ENCODE measurements at regions not wholly inside any gene's neighbourhood (a gene's known extent, or its start where the extent isn't known, plus 50 kb on each side); places are given as distances from the start of the nearest gene placed in this dataset.

GRCh38 chr6:134698228-134698627, 251.7 kb downstream of the ALDH8A1 start:
- ATAC-seq (no peak), FAIRE-seq (no peak), DNase-seq (no peak)
- Histone ChIP-seq H3K4me3 (no peak overlapping the region), H3K9me3 (no peaks in the 10 kb centered on the region), H3K36me3 (no peaks in the 10 kb centered on the region), H3K4me1 (no peaks in the 10 kb centered on the region), H3K27me3 (no peaks in the 10 kb centered on the region), H3K27ac (no peak overlapping the region)
- TF ChIP-seq CTCF (IDR thresholded peaks at IDR 0.05): no peak
- intact Hi-C loops (cut with DNase I): no loop called here
- 88 to 98% methylated on average over 1 of the region's 1 CpG for WGBS, 2 donors

GRCh38 chr6:134692008-134692407, 257.9 kb downstream of the ALDH8A1 start:
- 90 to 93% methylated on average over 3 of the region's 3 CpGs for WGBS, 2 donors
- intact Hi-C loops (cut with DNase I): no loop called here
- DNase-seq: no peak
- no peak for ATAC-seq
- Histone ChIP-seq H3K9me3 (no peaks in the 10 kb centered on the region), H3K4me3 (no peak overlapping the region), H3K4me1 (no peaks in the 10 kb centered on the region), H3K36me3 (no peaks in the 10 kb centered on the region), H3K27me3 (no peaks in the 10 kb centered on the region), H3K27ac (no peak overlapping the region)
- TF ChIP-seq CTCF (IDR thresholded peaks at IDR 0.05): no peak
- FAIRE-seq: no peak

GRCh38 chr6:134691180-134691579, 258.7 kb downstream of the ALDH8A1 start:
- no peaks in the 10 kb centered on the region for H3K9me3 ChIP-seq
- no peaks in the 10 kb centered on the region for H3K36me3 ChIP-seq
- H3K27me3 ChIP-seq: no peaks in the 10 kb centered on the region
- FAIRE-seq: no peak
- WGBS, 2 donors: 74 to 78% methylated on average over 2 of the region's 2 CpGs
- intact Hi-C loops (cut with DNase I): no loop called here
- ATAC-seq: no peak
- no peak for TF ChIP-seq CTCF (IDR thresholded peaks at IDR 0.05)
- H3K27ac ChIP-seq: no peak overlapping the region
- no peaks in the 10 kb centered on the region for H3K4me1 ChIP-seq
- DNase-seq: no peak
- H3K4me3 ChIP-seq: no peak overlapping the region

- WGBS, 2 donors: 86% methylated on average over 3 of the region's 3 CpGs
- Histone ChIP-seq H3K36me3 (no peaks in the 10 kb centered on the region), H3K9me3 (no peaks in the 10 kb centered on the region), H3K27me3 (no peaks in the 10 kb centered on the region), H3K4me1 (no peaks in the 10 kb centered on the region), H3K27ac (no peak overlapping the region), H3K4me3 (no peak overlapping the region)
- TF ChIP-seq CTCF (IDR thresholded peaks at IDR 0.05): no peak
- FAIRE-seq (no peak), ATAC-seq (no peak), DNase-seq (no peak)
- intact Hi-C loops (cut with DNase I): no loop called here
These were observed 259.9 kb downstream of the ALDH8A1 start for GRCh38 chr6:134690048-134690447.

- peak in 4 of 6 donors; percentile 11 to 51 (median 28) for DNase-seq
- 14 to 30% methylated on average over 4 of the region's 4 CpGs for WGBS, 2 donors
- no peak overlapping the region for H3K4me3 ChIP-seq
- no peak for FAIRE-seq
- no peaks in the 10 kb centered on the region for H3K36me3 ChIP-seq
- no peak for TF ChIP-seq CTCF (IDR thresholded peaks at IDR 0.05)
- ATAC-seq: peak in 3 of 4 donors; percentile 51 to 74 (median 64)
- intact Hi-C loops (cut with DNase I): no loop called here
- no peaks in the 10 kb centered on the region for H3K27me3 ChIP-seq
- no peaks in the 10 kb centered on the region for H3K9me3 ChIP-seq
- H3K27ac ChIP-seq: no peak overlapping the region
- H3K4me1 ChIP-seq: no peaks in the 10 kb centered on the region
These were observed 260.3 kb downstream of the ALDH8A1 start for GRCh38 chr6:134689641-134690040.
